Body of pancreas (tissue), 4 donors: ENCODE measurements at regions not wholly inside any gene's neighbourhood (a gene's known extent, or its start where the extent isn't known, plus 50 kb on each side); places are given as distances from the start of the nearest gene placed in this dataset.

ENCODE experiments used
- CTCF ChIP-seq, 7 experiments: fragments of 450-650 bp in 4 of 7; fragments of 200-600 bp in 3 of 7; sonication (generic) in 3 of 7; IDR thresholded peaks; one replicate each; pipeline ENCODE4 v1.5.1; 2016 to 2019; ENCODE audit warnings: antibody characterized with exemption in 7 of 7
- POLR2A ChIP-seq, 3 donors: fragments of 450-650 bp; IDR thresholded peaks; one replicate each; pipeline ENCODE4 v1.6.1; 2016; ENCODE audit warnings: antibody characterized with exemption in 3 of 3, mild to moderate bottlenecking in 2 of 3

- TF ChIP-seq CTCF (IDR thresholded peaks at IDR 0.05): no peak
- TF ChIP-seq POLR2A (IDR thresholded peaks at IDR 0.05): no peak
These were observed 609.2 kb downstream of the INSC start for GRCh38 chr11:15723966-15724365.
